SK-N-SH treated with all-trans-retinoic acid at 6 μM for 48 hours (cell line): ENCODE measurements at regions not wholly inside any gene's neighbourhood (a gene's known extent, or its start where the extent isn't known, plus 50 kb on each side); places are given as distances from the start of the nearest gene placed in this dataset.

Source experiments
- ATAC-seq: fragments of 200-7000 bp; cut with Tn5 transposase; 3 replicates; pipeline ENCODE4 v1.9.1; 2020; ENCODE audit warnings: mild to moderate bottlenecking, moderate library complexity
- ARNTL ChIP-seq: fragments of 450-650 bp; formaldehyde crosslinking; IDR thresholded peaks from 2 replicates; pipeline ENCODE4 v1.5.0; 2020; ENCODE audit warnings: low read depth, mild to moderate bottlenecking, moderate library complexity, borderline replicate concordance
- BACH2 ChIP-seq: fragments of 250-450 bp; sonication (Bioruptor Pico); IDR thresholded peaks from 2 replicates; pipeline ENCODE4 v1.9.0; 2021; ENCODE audit warnings: mild to moderate bottlenecking, borderline replicate concordance
- CSDC2 ChIP-seq: fragments of 250-450 bp; sonication (Bioruptor Pico); IDR thresholded peaks from 2 replicates; pipeline ENCODE4 v1.5.0; 2020; ENCODE audit warnings: mild to moderate bottlenecking, moderate library complexity
- ESRRG ChIP-seq: fragments of 250-450 bp; sonication (Bioruptor Pico); IDR thresholded peaks from 2 replicates; pipeline ENCODE4 v1.6.1; 2021; ENCODE audit warnings: mild to moderate bottlenecking
- GLIS3 ChIP-seq: fragments of 250-450 bp; sonication (Bioruptor Pico); IDR thresholded peaks from 2 replicates; pipeline ENCODE4 v1.5.0; 2020; ENCODE audit warnings: mild to moderate bottlenecking, moderate library complexity
- ISL1 ChIP-seq: fragments of 250-450 bp; sonication (Bioruptor Pico); IDR thresholded peaks from 2 replicates; pipeline ENCODE4 v2.1.2; 2022; ENCODE audit warnings: mild to moderate bottlenecking, moderate library complexity
- OSR1 ChIP-seq: fragments of 250-450 bp; sonication (Bioruptor Pico); IDR thresholded peaks from 2 replicates; pipeline ENCODE4 v1.8.0; 2022; ENCODE audit warnings: moderate library complexity, mild to moderate bottlenecking, inconsistent platforms
- PPARA ChIP-seq: fragments of 250-450 bp; sonication (Bioruptor Pico); IDR thresholded peaks from 2 replicates; pipeline ENCODE4 v1.5.0; 2020; ENCODE audit warnings: mild to moderate bottlenecking, borderline replicate concordance
- RARB ChIP-seq: fragments of 250-450 bp; sonication (Bioruptor Pico); IDR thresholded peaks from 2 replicates; pipeline ENCODE4 v1.8.0; 2021; ENCODE audit warnings: mild to moderate bottlenecking, moderate library complexity
- SNAI2 ChIP-seq: fragments of 250-450 bp; sonication (Bioruptor Pico); IDR thresholded peaks from 2 replicates; pipeline ENCODE4 v1.5.0; 2020; ENCODE audit warnings: mild to moderate bottlenecking, moderate library complexity
- TCF4 ChIP-seq: fragments of 250-450 bp; sonication (Bioruptor Pico); IDR thresholded peaks from 2 replicates; pipeline ENCODE4 v1.8.0; 2021; ENCODE audit warnings: mild to moderate bottlenecking, moderate library complexity, borderline replicate concordance
- TOX ChIP-seq: fragments of 250-450 bp; sonication (Bioruptor Pico); IDR thresholded peaks from 2 replicates; pipeline ENCODE4 v1.8.0; 2021; ENCODE audit warnings: mild to moderate bottlenecking, moderate library complexity, borderline replicate concordance
- ZC3H10 ChIP-seq: fragments of 250-450 bp; sonication (Bioruptor Pico); IDR thresholded peaks from 2 replicates; pipeline ENCODE4 v1.5.1; 2021; ENCODE audit warnings: mild to moderate bottlenecking, moderate library complexity
- ZFP3 ChIP-seq: fragments of 250-450 bp; sonication (Bioruptor Pico); IDR thresholded peaks from 2 replicates; pipeline ENCODE4 v1.5.0; 2020; ENCODE audit warnings: mild to moderate bottlenecking, moderate library complexity
- ZFP30 ChIP-seq: fragments of 450-650 bp; formaldehyde crosslinking; IDR thresholded peaks from 2 replicates; pipeline ENCODE4 v1.5.0; 2022; ENCODE audit warnings: mild to moderate bottlenecking, moderate library complexity
- ZNF565 ChIP-seq: fragments of 450-650 bp; formaldehyde crosslinking; conservative IDR thresholded peaks from 2 replicates; pipeline ENCODE4 v1.5.0; 2020; ENCODE audit warnings: low read depth, mild to moderate bottlenecking, moderate library complexity
- ZNF70 ChIP-seq: fragments of 450-650 bp; formaldehyde crosslinking; IDR thresholded peaks from 2 replicates; pipeline ENCODE4 v1.5.0; 2020; ENCODE audit warnings: mild to moderate bottlenecking, moderate library complexity
- ZNF8 ChIP-seq: fragments of 450-650 bp; formaldehyde crosslinking; IDR thresholded peaks from 2 replicates; pipeline ENCODE4 v1.5.0; 2020; ENCODE audit warnings: mild to moderate bottlenecking, moderate library complexity
- TF ChIP-seq, protein P1 (sequence below): fragments of 250-450 bp; sonication (Bioruptor Pico); IDR thresholded peaks from 2 replicates; pipeline ENCODE4 v1.5.1; 2021; ENCODE audit warnings: mild to moderate bottlenecking, moderate library complexity
- TF ChIP-seq, protein P2 (sequence below): fragments of 250-450 bp; sonication (Bioruptor Pico); IDR thresholded peaks from 2 replicates; pipeline ENCODE4 v1.5.1; 2020; ENCODE audit warnings: low read depth, mild to moderate bottlenecking, moderate library complexity
- TF ChIP-seq, protein P3 (sequence below): fragments of 250-450 bp; sonication (Bioruptor Pico); IDR thresholded peaks from 2 replicates; pipeline ENCODE4 v1.8.0; 2020; ENCODE audit warnings: mild to moderate bottlenecking, moderate library complexity, borderline replicate concordance
- TF ChIP-seq, protein P4 (sequence below): fragments of 250-450 bp; sonication (Bioruptor Pico); IDR thresholded peaks from 2 replicates; pipeline ENCODE4 v1.8.0; 2021; ENCODE audit warnings: low read depth, mild to moderate bottlenecking, moderate library complexity, borderline replicate concordance
- TF ChIP-seq, protein P5 (sequence below): fragments of 250-450 bp; sonication (Bioruptor Pico); IDR thresholded peaks from 2 replicates; pipeline ENCODE4 v1.5.0; 2020; ENCODE audit warnings: mild to moderate bottlenecking, moderate library complexity

DNA sequence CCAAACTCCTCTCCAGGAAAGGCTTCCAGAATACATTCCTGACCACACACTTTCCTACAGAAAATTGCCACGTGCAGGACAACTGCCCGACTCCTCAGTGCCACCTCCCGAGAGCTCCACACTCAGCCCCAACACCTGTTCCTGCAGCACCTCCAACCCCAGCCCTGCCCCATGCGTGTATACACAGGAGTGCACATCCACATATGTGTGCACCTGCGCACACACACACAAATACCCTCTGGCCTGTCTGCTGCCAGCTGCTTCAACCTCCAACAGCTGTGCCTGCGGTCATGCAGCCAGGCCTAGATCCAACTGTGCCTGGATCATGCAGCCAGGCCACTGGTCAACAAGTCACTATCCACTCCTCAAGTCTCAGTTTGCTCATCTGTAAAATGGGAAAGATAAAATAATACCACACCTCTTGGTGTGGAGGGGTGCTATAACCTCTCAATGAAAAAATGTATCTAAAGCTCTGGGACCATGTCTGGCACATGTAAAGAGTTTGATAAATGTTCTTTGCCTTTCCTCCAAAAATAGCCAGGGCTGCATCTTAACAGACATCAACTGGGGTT, 152.1 kb upstream of the ID2 start:
- ATAC-seq: no peak
- TF ChIP-seq, protein P1, sequence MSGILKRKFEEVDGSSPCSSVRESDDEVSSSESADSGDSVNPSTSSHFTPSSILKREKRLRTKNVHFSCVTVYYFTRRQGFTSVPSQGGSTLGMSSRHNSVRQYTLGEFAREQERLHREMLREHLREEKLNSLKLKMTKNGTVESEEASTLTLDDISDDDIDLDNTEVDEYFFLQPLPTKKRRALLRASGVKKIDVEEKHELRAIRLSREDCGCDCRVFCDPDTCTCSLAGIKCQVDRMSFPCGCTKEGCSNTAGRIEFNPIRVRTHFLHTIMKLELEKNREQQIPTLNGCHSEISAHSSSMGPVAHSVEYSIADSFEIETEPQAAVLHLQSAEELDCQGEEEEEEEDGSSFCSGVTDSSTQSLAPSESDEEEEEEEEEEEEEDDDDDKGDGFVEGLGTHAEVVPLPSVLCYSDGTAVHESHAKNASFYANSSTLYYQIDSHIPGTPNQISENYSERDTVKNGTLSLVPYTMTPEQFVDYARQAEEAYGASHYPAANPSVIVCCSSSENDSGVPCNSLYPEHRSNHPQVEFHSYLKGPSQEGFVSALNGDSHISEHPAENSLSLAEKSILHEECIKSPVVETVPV: no peak
- TF ChIP-seq ZNF8 (no peak), ISL1 (CRISPR knock-in tag) (no peak)

DNA sequence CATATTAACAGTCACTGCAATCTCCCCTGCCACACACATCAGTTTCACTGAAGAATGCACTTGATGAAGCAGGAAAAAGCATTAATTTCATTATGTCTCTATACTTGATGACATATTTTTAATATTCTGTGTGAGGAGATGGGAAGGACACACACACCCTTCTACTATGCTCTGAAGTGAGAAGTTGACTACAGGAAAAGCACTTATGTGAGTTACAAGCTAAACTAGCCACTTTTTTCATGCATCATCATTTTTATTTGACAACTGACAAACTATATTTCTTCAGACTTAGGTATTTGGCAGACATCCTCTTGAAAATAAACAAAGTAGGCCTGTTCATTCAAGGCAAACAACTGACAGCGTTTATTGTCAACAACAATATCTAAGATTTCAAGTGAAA, 150.4 kb upstream of the ID2 start:
- ATAC-seq: no peak
- TF ChIP-seq OSR1 (CRISPR knock-in tag): no peak
- TF ChIP-seq, protein P2, sequence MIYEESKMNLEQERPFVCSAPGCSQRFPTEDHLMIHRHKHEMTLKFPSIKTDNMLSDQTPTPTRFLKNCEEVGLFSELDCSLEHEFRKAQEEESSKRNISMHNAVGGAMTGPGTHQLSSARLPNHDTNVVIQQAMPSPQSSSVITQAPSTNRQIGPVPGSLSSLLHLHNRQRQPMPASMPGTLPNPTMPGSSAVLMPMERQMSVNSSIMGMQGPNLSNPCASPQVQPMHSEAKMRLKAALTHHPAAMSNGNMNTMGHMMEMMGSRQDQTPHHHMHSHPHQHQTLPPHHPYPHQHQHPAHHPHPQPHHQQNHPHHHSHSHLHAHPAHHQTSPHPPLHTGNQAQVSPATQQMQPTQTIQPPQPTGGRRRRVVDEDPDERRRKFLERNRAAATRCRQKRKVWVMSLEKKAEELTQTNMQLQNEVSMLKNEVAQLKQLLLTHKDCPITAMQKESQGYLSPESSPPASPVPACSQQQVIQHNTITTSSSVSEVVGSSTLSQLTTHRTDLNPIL (CRISPR knock-in tag): no peak
- TF ChIP-seq RARB: no peak
- TF ChIP-seq ZNF8: no peak
- no peak for TF ChIP-seq GLIS3 (CRISPR knock-in tag)
- TF ChIP-seq ZNF70 (CRISPR knock-in tag): no peak
- TF ChIP-seq ESRRG (CRISPR knock-in tag): no peak
- TF ChIP-seq TCF4 (CRISPR knock-in tag): no peak
- no peak for TF ChIP-seq ZFP30
- TF ChIP-seq ZNF565: no peak
- TF ChIP-seq, protein P3, sequence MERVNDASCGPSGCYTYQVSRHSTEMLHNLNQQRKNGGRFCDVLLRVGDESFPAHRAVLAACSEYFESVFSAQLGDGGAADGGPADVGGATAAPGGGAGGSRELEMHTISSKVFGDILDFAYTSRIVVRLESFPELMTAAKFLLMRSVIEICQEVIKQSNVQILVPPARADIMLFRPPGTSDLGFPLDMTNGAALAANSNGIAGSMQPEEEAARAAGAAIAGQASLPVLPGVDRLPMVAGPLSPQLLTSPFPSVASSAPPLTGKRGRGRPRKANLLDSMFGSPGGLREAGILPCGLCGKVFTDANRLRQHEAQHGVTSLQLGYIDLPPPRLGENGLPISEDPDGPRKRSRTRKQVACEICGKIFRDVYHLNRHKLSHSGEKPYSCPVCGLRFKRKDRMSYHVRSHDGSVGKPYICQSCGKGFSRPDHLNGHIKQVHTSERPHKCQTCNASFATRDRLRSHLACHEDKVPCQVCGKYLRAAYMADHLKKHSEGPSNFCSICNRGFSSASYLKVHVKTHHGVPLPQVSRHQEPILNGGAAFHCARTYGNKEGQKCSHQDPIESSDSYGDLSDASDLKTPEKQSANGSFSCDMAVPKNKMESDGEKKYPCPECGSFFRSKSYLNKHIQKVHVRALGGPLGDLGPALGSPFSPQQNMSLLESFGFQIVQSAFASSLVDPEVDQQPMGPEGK (CRISPR knock-in tag): no peak
- TF ChIP-seq CSDC2 (CRISPR knock-in tag): no peak
- TF ChIP-seq BACH2 (CRISPR knock-in tag): no peak
- TF ChIP-seq ZFP3: no peak
- no peak for TF ChIP-seq SNAI2 (CRISPR knock-in tag)
- TF ChIP-seq, protein P4, sequence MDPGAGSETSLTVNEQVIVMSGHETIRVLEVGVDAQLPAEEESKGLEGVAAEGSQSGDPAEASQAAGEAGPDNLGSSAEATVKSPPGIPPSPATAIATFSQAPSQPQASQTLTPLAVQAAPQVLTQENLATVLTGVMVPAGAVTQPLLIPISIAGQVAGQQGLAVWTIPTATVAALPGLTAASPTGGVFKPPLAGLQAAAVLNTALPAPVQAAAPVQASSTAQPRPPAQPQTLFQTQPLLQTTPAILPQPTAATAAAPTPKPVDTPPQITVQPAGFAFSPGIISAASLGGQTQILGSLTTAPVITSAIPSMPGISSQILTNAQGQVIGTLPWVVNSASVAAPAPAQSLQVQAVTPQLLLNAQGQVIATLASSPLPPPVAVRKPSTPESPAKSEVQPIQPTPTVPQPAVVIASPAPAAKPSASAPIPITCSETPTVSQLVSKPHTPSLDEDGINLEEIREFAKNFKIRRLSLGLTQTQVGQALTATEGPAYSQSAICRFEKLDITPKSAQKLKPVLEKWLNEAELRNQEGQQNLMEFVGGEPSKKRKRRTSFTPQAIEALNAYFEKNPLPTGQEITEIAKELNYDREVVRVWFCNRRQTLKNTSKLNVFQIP (CRISPR knock-in tag): no peak
- no peak for TF ChIP-seq ZC3H10 (CRISPR knock-in tag)
- TF ChIP-seq TOX: no peak
- no peak for TF ChIP-seq PPARA (CRISPR knock-in tag)

DNA sequence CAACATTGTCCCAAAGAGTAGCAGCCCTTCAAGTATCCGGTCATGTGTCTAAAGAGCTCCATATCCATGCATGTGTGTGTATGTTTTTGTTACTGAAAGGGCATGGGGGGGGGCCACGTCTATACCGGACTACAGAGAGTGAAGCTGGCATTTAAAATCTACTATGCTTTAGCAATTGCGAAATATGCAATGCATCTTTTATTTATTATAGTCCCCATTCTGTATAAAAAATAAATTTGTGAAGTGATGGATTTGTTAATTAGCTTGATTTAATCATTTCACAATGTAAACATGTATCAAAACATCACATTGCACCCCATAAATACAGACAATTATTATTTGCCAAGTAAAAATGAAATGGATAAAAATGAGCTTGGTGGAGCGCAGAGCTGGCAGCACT, 149.4 kb upstream of the ID2 start:
- no peak for TF ChIP-seq ZFP3
- TF ChIP-seq ZNF70 (CRISPR knock-in tag): no peak
- TF ChIP-seq, protein P2 (CRISPR knock-in tag): no peak
- TF ChIP-seq, protein P1: no peak
- no peak for TF ChIP-seq ZFP30
- TF ChIP-seq RARB: no peak
- no peak for TF ChIP-seq OSR1 (CRISPR knock-in tag)
- no peak for TF ChIP-seq ESRRG (CRISPR knock-in tag)
- no peak for TF ChIP-seq GLIS3 (CRISPR knock-in tag)
- no peak for TF ChIP-seq TOX
- TF ChIP-seq, protein P5, sequence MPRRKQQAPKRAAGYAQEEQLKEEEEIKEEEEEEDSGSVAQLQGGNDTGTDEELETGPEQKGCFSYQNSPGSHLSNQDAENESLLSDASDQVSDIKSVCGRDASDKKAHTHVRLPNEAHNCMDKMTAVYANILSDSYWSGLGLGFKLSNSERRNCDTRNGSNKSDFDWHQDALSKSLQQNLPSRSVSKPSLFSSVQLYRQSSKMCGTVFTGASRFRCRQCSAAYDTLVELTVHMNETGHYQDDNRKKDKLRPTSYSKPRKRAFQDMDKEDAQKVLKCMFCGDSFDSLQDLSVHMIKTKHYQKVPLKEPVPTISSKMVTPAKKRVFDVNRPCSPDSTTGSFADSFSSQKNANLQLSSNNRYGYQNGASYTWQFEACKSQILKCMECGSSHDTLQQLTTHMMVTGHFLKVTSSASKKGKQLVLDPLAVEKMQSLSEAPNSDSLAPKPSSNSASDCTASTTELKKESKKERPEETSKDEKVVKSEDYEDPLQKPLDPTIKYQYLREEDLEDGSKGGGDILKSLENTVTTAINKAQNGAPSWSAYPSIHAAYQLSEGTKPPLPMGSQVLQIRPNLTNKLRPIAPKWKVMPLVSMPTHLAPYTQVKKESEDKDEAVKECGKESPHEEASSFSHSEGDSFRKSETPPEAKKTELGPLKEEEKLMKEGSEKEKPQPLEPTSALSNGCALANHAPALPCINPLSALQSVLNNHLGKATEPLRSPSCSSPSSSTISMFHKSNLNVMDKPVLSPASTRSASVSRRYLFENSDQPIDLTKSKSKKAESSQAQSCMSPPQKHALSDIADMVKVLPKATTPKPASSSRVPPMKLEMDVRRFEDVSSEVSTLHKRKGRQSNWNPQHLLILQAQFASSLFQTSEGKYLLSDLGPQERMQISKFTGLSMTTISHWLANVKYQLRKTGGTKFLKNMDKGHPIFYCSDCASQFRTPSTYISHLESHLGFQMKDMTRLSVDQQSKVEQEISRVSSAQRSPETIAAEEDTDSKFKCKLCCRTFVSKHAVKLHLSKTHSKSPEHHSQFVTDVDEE (CRISPR knock-in tag): no peak
- TF ChIP-seq TCF4 (CRISPR knock-in tag): no peak
- TF ChIP-seq CSDC2 (CRISPR knock-in tag): no peak
- no peak for TF ChIP-seq BACH2 (CRISPR knock-in tag)
- TF ChIP-seq, protein P3 (CRISPR knock-in tag): no peak
- no peak for TF ChIP-seq ARNTL (CRISPR knock-in tag)
- no peak for TF ChIP-seq PPARA (CRISPR knock-in tag)
- no peak for ATAC-seq
